MCF 10A (cell line): ENCODE measurements at regions not wholly inside any gene's neighbourhood (a gene's known extent, or its start where the extent isn't known, plus 50 kb on each side); places are given as distances from the start of the nearest gene placed in this dataset.

Experiments used
- BruUV-seq: library from RNA; stranded (reverse); fragments of 400-500 nt; replicated peaks from 2 replicates; lab custom pipeline; 2021; lab: Mats Ljungman, UMichigan
- CTCF ChIA-PET: fragments of 300-600 bp; sonication (Branson Sonifier 250); formaldehyde crosslinking; extraction: SDS; loops from one replicate; lab custom pipeline; 2021; ENCODE audit warnings: antibody characterized with exemption, inconsistent platforms; lab: Yijun Ruan, JAX
- POLR2A ChIA-PET: fragments of 300-600, 350-650 bp; sonication (Branson Sonifier 250); formaldehyde crosslinking; extraction: SDS; loops from one replicate; lab custom pipeline; 2020; ENCODE audit warnings: antibody characterized with exemption, inconsistent platforms; lab: Yijun Ruan, JAX
- DNase-seq: peaks from one replicate; pipeline ENCODE4 v3.0.0-alpha.2; 2018; ENCODE audit not compliant: unreplicated experiment
- H3K27ac Mint-ChIP-seq: one replicate; pipeline ENCODE4 v1.8.0; 2022; ENCODE audit warnings: mild to moderate bottlenecking, low read depth, mixed read lengths; ENCODE audit not compliant: unreplicated experiment
- H3K27me3 Mint-ChIP-seq: one replicate; pipeline ENCODE4 v1.8.0; 2022; ENCODE audit warnings: mixed read lengths; ENCODE audit not compliant: insufficient read depth, unreplicated experiment
- H3K36me3 Mint-ChIP-seq: one replicate; pipeline ENCODE4 v1.8.0; 2022; ENCODE audit warnings: mild to moderate bottlenecking, moderate library complexity, mixed read lengths; ENCODE audit not compliant: insufficient read depth, unreplicated experiment
- H3K4me1 Mint-ChIP-seq: one replicate; pipeline ENCODE4 v1.8.0; 2022; ENCODE audit warnings: mixed read lengths; ENCODE audit not compliant: insufficient read depth, unreplicated experiment
- H3K4me3 Mint-ChIP-seq: one replicate; pipeline ENCODE4 v1.8.0; 2022; ENCODE audit warnings: mild to moderate bottlenecking, moderate library complexity, mixed read lengths; ENCODE audit not compliant: unreplicated experiment
- H3K9me3 Mint-ChIP-seq: one replicate; pipeline ENCODE4 v1.8.0; 2022; ENCODE audit warnings: mixed read lengths; ENCODE audit not compliant: unreplicated experiment
- CTCF ChIP-seq: fragments of 200-600 bp; IDR thresholded peaks from one replicate; pipeline ENCODE4 v1.8.0; 2022; ENCODE audit warnings: antibody characterized with exemption, mild to moderate bottlenecking; ENCODE audit not compliant: unreplicated experiment
- intact Hi-C: fragments of 100-400 bp; cut with micrococcal nuclease; formaldehyde crosslinking; loops from 2 replicates; pipeline ENCODE4 v1.14.1; 2022

- BruUV-seq, result no TSS peak
- intact Hi-C loops, result no loop called here
- Mint-ChIP-seq H3K4me1 (no peaks in the 10 kb centered on the region), H3K36me3 (no peaks in the 10 kb centered on the region), H3K27me3 (peaks cover 65% of the 10 kb centered on the region), H3K9me3 (no peaks in the 10 kb centered on the region), H3K4me3 (no peak overlapping the region), H3K27ac (no peak overlapping the region)
- POLR2A ChIA-PET, result no interaction called here
- CTCF ChIA-PET, result no interaction called here
- no peak for TF ChIP-seq CTCF
- DNase-seq, result no peak
These were observed 220.7 kb upstream of the MC4R start for GRCh38 chr18:60593249-60593648.

GRCh38 chr18:60596928-60597327, 224.4 kb upstream of the MC4R start:
- H3K4me3 Mint-ChIP-seq, result no peak overlapping the region
- H3K9me3 Mint-ChIP-seq, result no peaks in the 10 kb centered on the region
- ChIA-PET POLR2A (interaction anchor here (0.7 kb wide), 1 partner anchor 433 kb away, joined by 3 read pairs; no protein-coding TSS in a partner anchor), CTCF (no interaction called here)
- no peak for DNase-seq
- no peaks in the 10 kb centered on the region for H3K36me3 Mint-ChIP-seq
- no peak overlapping the region for H3K27ac Mint-ChIP-seq
- peaks cover 69% of the 10 kb centered on the region for H3K27me3 Mint-ChIP-seq
- H3K4me1 Mint-ChIP-seq, result no peaks in the 10 kb centered on the region
- no peak for TF ChIP-seq CTCF
- no TSS peak for BruUV-seq
- intact Hi-C loops, result no loop called here

- CTCF ChIA-PET, result no interaction called here
- Mint-ChIP-seq H3K27ac (no peak overlapping the region), H3K27me3 (peaks cover 76% of the 10 kb centered on the region), H3K9me3 (no peaks in the 10 kb centered on the region), H3K4me3 (no peak overlapping the region), H3K36me3 (no peaks in the 10 kb centered on the region), H3K4me1 (no peaks in the 10 kb centered on the region)
- intact Hi-C loops, result no loop called here
- DNase-seq, result no peak
- POLR2A ChIA-PET, result no interaction called here
- no TSS peak for BruUV-seq
- TF ChIP-seq CTCF, result no peak
These were observed 226.7 kb upstream of the MC4R start for GRCh38 chr18:60599267-60599666.

GRCh38 chr18:60599995-60600394, 227.4 kb upstream of the MC4R start:
- intact Hi-C loops, result no loop called here
- no TSS peak for BruUV-seq
- Mint-ChIP-seq H3K4me3 (no peak overlapping the region), H3K9me3 (no peaks in the 10 kb centered on the region), H3K36me3 (no peaks in the 10 kb centered on the region), H3K4me1 (no peaks in the 10 kb centered on the region), H3K27me3 (peaks cover 79% of the 10 kb centered on the region), H3K27ac (no peak overlapping the region)
- TF ChIP-seq CTCF, result no peak
- ChIA-PET CTCF (no interaction called here), POLR2A (no interaction called here)
- no peak for DNase-seq
